BJ (cell line): ENCODE measurements at regions not wholly inside any gene's neighbourhood (a gene's known extent, or its start where the extent isn't known, plus 50 kb on each side); places are given as distances from the start of the nearest gene placed in this dataset.
"Not testable (repeated sequence)": the region's sequence is repeated elsewhere in the genome, so short reads cannot be mapped to it uniquely, and the experiment has no call there.

Experiments used
- CTCF ChIA-PET: fragments of 350-600 bp; formaldehyde crosslinking; extraction: SDS; loops from one replicate; lab custom pipeline; 2021; ENCODE audit warnings: antibody characterized with exemption, inconsistent platforms; lab: Yijun Ruan, JAX
- POLR2A ChIA-PET: fragments of 300-600 bp; sonication (Branson Sonifier 250); formaldehyde crosslinking; extraction: SDS; loops from one replicate; lab custom pipeline; 2021; ENCODE audit warnings: antibody characterized with exemption; lab: Charles Lee
- DNase-seq: peaks from one replicate; pipeline ENCODE4 v3.0.0-alpha.2; 2011; ENCODE audit warnings: low read depth
- H3K27me3 ChIP-seq: 2 replicates; pipeline ENCODE4 v1.6.0; 2011; ENCODE audit warnings: low read length; ENCODE audit not compliant: control insufficient read depth, insufficient read depth
- H3K36me3 ChIP-seq: 2 replicates; pipeline ENCODE4 v1.5.1; 2011; ENCODE audit warnings: low read length; ENCODE audit not compliant: control insufficient read depth, insufficient read depth
- H3K4me3 ChIP-seq: 2 replicates; pipeline ENCODE4 v1.5.1; 2011; ENCODE audit warnings: low read depth, mild to moderate bottlenecking, control low read depth, low read length
- CTCF ChIP-seq: IDR thresholded peaks from 2 replicates; pipeline ENCODE4 v1.5.1; 2011; ENCODE audit warnings: low read depth, mild to moderate bottlenecking, control low read depth, inconsistent platforms, low read length, moderate library complexity; ENCODE audit not compliant: insufficient read depth

- DNase-seq, POLR2A ChIA-PET, H3K36me3 ChIP-seq, CTCF ChIA-PET, H3K27me3 ChIP-seq, H3K4me3 ChIP-seq: not testable (repeated sequence)
Observed at GRCh38 chr1:86633306-86633838, 71.0 kb upstream of the SH3GLB1 start.

- Histone ChIP-seq H3K36me3 (no peaks in the 10 kb centered on the region), H3K27me3 (no peaks in the 10 kb centered on the region; the same call in 1 of the 2 replicates), H3K4me3 (no peak overlapping the region)
- no peak for TF ChIP-seq CTCF
- DNase-seq: no peak
- ChIA-PET POLR2A (no interaction called here), CTCF (no interaction called here)
Observed at GRCh38 chr1:86633921-86634320, 70.5 kb upstream of the SH3GLB1 start.

- DNase-seq: no peak
- Histone ChIP-seq H3K27me3 (no peaks in the 10 kb centered on the region; the same call in 1 of the 2 replicates), H3K36me3 (no peaks in the 10 kb centered on the region), H3K4me3 (no peak overlapping the region)
- POLR2A ChIA-PET: no interaction called here
- CTCF ChIA-PET: no interaction called here
- TF ChIP-seq CTCF: no peak
Observed at GRCh38 chr1:86636898-86637297, 67.5 kb upstream of the SH3GLB1 start.

GRCh38 chr1:86640161-86640670, 64.2 kb upstream of the SH3GLB1 start:
- Histone ChIP-seq H3K4me3 (no peak overlapping the region), H3K27me3 (no peaks in the 10 kb centered on the region; the same call in 1 of the 2 replicates), H3K36me3 (no peaks in the 10 kb centered on the region)
- ChIA-PET CTCF (no interaction called here), POLR2A (no interaction called here)
- DNase-seq: no peak
- no peak for TF ChIP-seq CTCF

- CTCF ChIA-PET: no interaction called here
Observed at GRCh38 chr1:86641318-86641717, 63.1 kb upstream of the SH3GLB1 start.

GRCh38 chr1:86644655-86645054, 59.7 kb upstream of the SH3GLB1 start:
- H3K4me3 ChIP-seq, H3K27me3 ChIP-seq, DNase-seq, H3K36me3 ChIP-seq, POLR2A ChIA-PET, CTCF ChIA-PET: not testable (repeated sequence)

More at GRCh38 chr1:86641318-86641717, 63.1 kb upstream of the SH3GLB1 start:
- no peak overlapping the region for H3K4me3 ChIP-seq
- POLR2A ChIA-PET: no interaction called here
- DNase-seq: no peak
- H3K36me3 ChIP-seq: no peaks in the 10 kb centered on the region
- no peak for TF ChIP-seq CTCF
- H3K27me3 ChIP-seq: no peaks in the 10 kb centered on the region; the same call in 1 of the 2 replicates
